Effector memory CD4-positive, alpha-beta T cell (primary cell): ENCODE measurements at regions not wholly inside any gene's neighbourhood (a gene's known extent, or its start where the extent isn't known, plus 50 kb on each side); places are given as distances from the start of the nearest gene placed in this dataset.
"Not testable (repeated sequence)": the region's sequence is repeated elsewhere in the genome, so short reads cannot be mapped to it uniquely, and the experiment has no call there.

ENCODE experiments used
- DNase-seq, 3 donors: peaks; one replicate each; pipeline ENCODE4 v3.0.0-alpha.2; 2020
- H3K27ac ChIP-seq: 2 replicates; pipeline ENCODE4 v1.7.0; 2013; ENCODE audit warnings: mild to moderate bottlenecking, low read length, moderate library complexity; ENCODE audit not compliant: insufficient read depth, poor library complexity, severe bottlenecking
- H3K27me3 ChIP-seq: replicated peaks from 2 replicates; pipeline ENCODE4 v1.7.0; 2013; ENCODE audit warnings: mild to moderate bottlenecking, low read length; ENCODE audit not compliant: insufficient read depth, control insufficient read depth, poor library complexity, severe bottlenecking
- H3K36me3 ChIP-seq: 2 replicates; pipeline ENCODE4 v1.7.0; 2013; ENCODE audit warnings: mild to moderate bottlenecking, low read length, moderate library complexity; ENCODE audit not compliant: control insufficient read depth, insufficient read depth
- H3K4me1 ChIP-seq: 2 replicates; pipeline ENCODE4 v1.7.0; 2013; ENCODE audit warnings: low read length, mild to moderate bottlenecking; ENCODE audit not compliant: control insufficient read depth, insufficient read depth, poor library complexity, severe bottlenecking
- H3K4me3 ChIP-seq: 2 replicates; pipeline ENCODE4 v1.7.0; 2013; ENCODE audit warnings: low read length, low read depth, mild to moderate bottlenecking; ENCODE audit not compliant: insufficient read depth, poor library complexity, severe bottlenecking
- H3K9me3 ChIP-seq: 2 replicates; pipeline ENCODE4 v1.7.0; 2013; ENCODE audit warnings: mild to moderate bottlenecking, low read length, moderate library complexity; ENCODE audit not compliant: control insufficient read depth

DNA sequence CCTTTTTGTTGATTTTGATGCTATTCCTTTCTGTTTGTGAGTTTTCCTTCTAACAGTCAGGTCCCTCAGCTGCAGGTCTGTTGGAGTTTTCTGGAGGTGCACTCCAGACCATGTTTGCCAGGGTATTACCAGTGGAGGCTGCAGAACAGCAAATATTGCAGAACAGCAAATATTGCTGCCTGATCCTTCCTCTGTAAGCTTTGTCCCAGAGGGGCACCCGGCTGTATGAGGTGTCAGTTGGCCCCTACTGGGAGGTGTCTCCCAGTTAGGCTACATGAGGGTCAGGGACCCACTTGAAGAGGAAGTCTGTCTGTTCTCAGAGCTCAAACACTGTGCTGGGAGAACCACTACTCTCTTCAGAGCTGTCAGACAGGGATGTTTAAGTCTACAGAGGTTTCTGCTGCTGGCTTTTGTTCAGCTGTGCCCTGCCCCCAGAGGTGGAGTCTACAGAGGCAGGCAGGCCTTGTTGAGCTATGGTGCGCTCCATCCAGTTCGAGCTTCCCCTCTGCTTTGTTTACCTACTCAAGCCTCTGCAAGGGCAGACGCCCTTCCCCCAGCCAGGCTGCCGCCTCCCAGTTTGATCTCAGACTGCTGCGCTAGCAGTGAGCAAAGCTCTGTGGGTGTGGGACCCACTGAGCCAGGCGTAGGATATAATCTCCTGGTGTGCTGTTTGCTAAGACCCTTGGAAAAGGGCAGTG, 70.3 kb upstream of the CECR2 start:
- H3K36me3 ChIP-seq, H3K4me3 ChIP-seq, H3K4me1 ChIP-seq, H3K9me3 ChIP-seq, DNase-seq, H3K27me3 ChIP-seq, H3K27ac ChIP-seq: not testable (repeated sequence)

DNA sequence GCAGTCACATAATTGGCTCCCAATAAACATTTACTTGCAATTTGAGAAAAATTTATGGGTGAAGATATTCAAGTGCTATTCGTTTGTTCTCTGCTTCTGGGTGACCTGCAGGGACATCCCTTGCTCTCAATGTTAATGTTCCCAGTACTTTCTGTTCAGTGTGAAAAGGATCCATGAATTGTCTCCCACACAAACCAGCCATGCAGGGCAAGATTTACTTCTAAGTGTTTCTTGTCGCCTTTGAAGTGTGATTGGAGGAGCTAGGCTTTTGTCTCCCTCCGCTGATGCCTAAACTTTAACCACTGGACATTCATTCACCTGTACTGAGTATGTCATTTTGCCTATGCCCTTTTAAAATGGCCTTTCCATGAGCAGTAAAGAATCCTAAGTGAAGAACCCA, 66.4 kb upstream of the ADA2 start:
- Histone ChIP-seq H3K27me3 (no peaks in the 10 kb centered on the region), H3K9me3 (no peaks in the 10 kb centered on the region), H3K27ac (no peak overlapping the region), H3K4me1 (peaks cover 5% of the 10 kb centered on the region), H3K36me3 (no peaks in the 10 kb centered on the region), H3K4me3 (no peak overlapping the region)
- no peak for DNase-seq

DNA sequence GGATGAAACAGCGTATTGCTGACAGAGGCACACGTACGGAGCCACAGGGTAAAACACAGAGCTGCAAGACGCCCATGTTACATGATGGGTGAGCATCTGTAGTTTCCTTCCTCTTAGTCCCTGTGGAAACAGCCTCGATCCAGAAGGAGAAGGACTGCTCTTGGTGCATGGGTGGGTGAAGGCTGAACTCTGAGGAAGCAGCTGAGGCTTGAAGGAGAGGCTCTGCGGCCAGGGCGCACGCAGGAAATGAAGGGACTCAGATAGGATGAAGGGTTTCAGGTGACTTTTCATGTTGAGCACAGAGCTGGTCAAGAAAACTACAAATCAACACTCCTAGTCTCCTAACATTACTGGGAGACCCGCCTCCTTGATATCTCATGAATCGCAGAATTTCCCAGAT, 65.7 kb upstream of the ADA2 start:
- no peak for DNase-seq
- Histone ChIP-seq H3K4me1 (peaks cover 9% of the 10 kb centered on the region), H3K27me3 (no peaks in the 10 kb centered on the region)

DNA sequence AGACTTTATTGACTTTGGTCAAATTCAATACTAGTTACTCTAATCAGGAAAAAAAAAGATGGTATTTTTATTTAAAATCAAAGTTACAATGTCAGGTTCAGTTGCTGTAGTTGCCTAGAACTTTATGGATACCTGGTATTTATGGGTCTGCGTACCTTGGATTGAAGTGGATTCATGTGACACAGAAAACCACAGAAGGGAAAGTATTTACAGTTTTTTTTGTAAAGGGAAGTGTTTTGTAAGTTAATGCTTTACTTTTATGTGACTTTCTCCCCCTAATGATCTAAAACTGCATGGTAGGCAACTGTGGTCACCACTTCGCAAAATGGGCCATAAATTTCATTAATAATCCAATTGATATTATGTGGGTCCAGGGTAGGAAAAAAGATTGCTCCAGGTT, 65.2 kb upstream of the ADA2 start:
- Histone ChIP-seq H3K27me3 (no peaks in the 10 kb centered on the region), H3K4me1 (peaks cover 9% of the 10 kb centered on the region), H3K27ac (no peak overlapping the region), H3K4me3 (no peak overlapping the region), H3K9me3 (no peaks in the 10 kb centered on the region), H3K36me3 (no peaks in the 10 kb centered on the region)
- no peak for DNase-seq

More for the DNA sequence above, 65.7 kb upstream of the ADA2 start:
- no peaks in the 10 kb centered on the region for H3K36me3 ChIP-seq
- H3K27ac ChIP-seq: no peak overlapping the region
- no peaks in the 10 kb centered on the region for H3K9me3 ChIP-seq
- H3K4me3 ChIP-seq: no peak overlapping the region

DNA sequence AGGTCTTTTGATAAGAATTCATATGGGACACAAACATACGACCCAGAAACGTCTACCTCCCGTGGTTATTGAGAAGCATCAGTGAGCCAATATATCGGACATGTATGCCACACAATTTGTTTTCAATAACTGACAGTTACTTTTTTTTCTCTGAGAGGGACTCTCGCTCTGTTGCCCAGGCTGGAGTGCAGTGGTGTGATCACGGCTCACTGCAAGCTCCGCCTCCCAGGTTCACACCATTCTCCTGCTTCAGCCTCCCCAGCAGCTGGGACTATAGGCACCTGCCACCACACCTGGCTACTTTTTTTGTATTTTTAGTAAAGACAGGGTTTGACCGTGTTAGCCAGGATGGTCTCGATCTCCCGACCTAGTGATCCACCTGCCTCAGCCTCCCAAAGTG, 64.6 kb upstream of the ADA2 start:
- not testable (repeated sequence) for H3K27ac ChIP-seq, H3K4me1 ChIP-seq

DNA sequence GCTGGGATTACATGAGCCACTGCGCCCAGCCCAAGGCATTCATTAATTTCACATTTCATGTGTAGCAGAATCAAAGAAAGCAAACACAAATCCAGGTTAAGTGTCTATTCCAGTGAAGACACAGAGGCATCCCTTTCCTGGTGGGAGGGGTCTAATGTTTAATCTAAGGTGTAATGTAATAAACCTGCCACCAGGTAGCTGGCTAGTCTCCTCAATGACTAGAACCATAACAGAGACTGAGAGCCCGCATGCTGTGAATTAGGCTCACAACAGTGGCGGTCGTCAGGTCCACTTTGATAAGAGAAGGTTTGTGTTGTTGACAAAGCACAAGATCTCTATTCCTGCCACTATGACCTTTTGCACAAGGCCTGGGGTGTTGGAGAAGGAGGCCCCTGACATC, 64.2 kb upstream of the ADA2 start:
- H3K36me3 ChIP-seq: no peaks in the 10 kb centered on the region
- no peak overlapping the region for H3K4me3 ChIP-seq
- no peak overlapping the region for H3K27ac ChIP-seq
- DNase-seq: no peak
- peaks cover 9% of the 10 kb centered on the region for H3K4me1 ChIP-seq
- H3K27me3 ChIP-seq: no peaks in the 10 kb centered on the region
- no peaks in the 10 kb centered on the region for H3K9me3 ChIP-seq

More for the DNA sequence above, 64.6 kb upstream of the ADA2 start:
- H3K9me3 ChIP-seq, H3K27me3 ChIP-seq, H3K36me3 ChIP-seq, H3K4me3 ChIP-seq, DNase-seq: not testable (repeated sequence)

DNA sequence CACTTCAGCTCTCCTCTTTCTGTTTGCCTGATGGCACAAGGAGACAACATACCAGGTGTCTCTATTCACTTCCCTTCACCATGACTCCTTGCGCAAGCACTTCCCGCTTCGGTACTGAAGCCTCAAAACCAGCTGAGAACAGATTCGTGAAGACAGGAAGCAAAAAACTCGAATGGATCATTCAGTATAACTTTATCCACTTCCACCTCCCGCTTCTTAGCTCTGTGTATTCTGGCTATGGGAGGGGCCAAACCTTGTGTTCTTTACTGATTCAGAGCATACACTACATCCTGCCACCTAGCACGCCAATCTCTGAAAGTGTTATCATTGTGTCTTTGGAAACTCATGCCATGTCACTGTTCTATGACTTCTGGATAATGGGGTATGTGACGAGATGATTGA, 62.2 kb upstream of the ADA2 start:
- Histone ChIP-seq H3K27ac (no peak overlapping the region), H3K9me3 (no peaks in the 10 kb centered on the region), H3K4me1 (peaks cover 9% of the 10 kb centered on the region), H3K27me3 (no peaks in the 10 kb centered on the region), H3K36me3 (no peaks in the 10 kb centered on the region), H3K4me3 (no peak overlapping the region)
- DNase-seq: no peak

DNA sequence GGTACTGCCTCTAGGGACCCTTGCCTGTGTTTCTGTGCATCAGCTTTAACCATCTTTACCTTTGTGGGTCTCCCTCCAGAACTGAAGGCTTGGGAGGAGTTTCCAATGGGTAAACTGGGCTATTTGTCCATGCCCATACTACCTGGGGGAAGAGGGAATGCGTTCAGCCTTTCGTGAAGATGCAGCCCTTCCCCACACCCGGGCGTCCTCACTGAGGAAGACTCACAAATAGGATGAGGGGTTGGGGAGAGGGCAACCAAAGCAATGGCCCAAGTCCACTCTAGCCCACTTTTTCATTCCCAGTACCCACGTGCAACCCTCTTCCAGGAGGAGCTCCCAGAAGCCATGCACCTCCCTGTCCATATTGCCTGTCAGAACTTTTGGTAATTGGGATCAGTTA, 61.8 kb upstream of the ADA2 start:
- no peak overlapping the region for H3K27ac ChIP-seq
- H3K9me3 ChIP-seq: no peaks in the 10 kb centered on the region
- H3K4me3 ChIP-seq: no peak overlapping the region
- no peak for DNase-seq
- H3K4me1 ChIP-seq: peaks cover 9% of the 10 kb centered on the region
- no peaks in the 10 kb centered on the region for H3K36me3 ChIP-seq
- H3K27me3 ChIP-seq: no peaks in the 10 kb centered on the region

DNA sequence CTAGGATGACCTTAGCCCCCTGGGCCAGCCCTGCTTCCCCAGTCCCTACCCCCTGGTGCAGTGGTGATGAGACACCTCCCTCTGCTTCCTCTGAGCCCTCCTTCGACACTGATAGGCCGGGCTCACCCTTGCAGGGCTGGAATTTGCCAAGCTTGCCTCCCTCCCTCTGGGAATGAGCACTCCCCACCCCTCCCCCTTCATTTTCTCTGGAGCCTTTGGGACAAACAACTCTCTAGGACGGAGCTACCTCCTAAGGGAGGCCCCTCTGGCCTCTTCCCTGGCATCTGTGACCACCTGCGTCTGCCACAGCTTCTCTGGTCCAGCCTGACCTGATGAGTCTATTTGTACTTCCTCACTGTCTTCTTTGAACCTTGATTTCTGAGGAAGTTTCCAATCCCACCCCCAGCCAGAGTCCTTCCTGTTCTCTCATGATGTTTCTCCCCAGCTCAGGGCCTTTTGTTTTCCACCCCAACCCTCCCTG, 53.3 kb upstream of the ADA2 start:
- H3K27ac ChIP-seq: no peak overlapping the region
- H3K9me3 ChIP-seq: no peaks in the 10 kb centered on the region
- H3K36me3 ChIP-seq: no peaks in the 10 kb centered on the region
- no peaks in the 10 kb centered on the region for H3K27me3 ChIP-seq
- H3K4me1 ChIP-seq: no peaks in the 10 kb centered on the region
- no peak for DNase-seq
- no peak overlapping the region for H3K4me3 ChIP-seq

DNA sequence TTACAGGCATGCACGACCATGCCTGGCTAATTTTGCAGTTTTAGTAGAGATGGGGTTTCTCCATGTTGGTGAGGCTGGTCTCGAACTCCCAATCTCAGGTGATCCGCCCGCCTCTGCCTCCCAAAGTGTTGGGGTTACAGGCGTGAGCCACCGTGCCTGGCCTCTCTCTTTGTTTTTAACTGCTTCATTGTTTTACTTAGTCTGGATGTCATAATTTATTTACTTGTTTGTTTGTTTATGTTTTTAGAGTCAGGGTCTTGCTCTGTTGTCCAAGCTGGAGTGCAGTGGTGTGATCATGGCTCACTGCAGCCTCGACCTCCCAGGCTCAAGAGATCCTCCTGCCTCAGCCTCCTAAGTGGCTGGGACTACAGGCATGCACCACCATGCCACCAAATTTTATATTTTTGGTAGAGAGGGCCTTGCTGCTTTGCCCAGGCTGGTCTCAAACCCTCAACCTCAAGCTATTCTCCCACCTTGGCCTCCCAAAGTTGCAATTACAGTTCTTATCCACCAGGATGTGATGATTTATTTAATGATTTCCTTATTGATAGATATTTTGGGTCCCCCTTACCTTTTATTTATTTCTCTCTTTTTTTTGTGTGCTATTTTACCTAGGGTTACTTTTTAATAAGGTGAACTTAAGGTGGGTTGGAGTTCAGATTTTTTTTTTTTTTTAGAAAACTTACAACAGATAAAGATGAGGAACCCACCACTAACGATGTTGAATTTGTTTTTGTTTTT, 52.6 kb upstream of the ADA2 start:
- no peak overlapping the region for H3K4me3 ChIP-seq
- DNase-seq: no peak

More for the DNA sequence above, 52.6 kb upstream of the ADA2 start:
- Histone ChIP-seq H3K36me3 (no peaks in the 10 kb centered on the region), H3K4me1 (no peaks in the 10 kb centered on the region), H3K27ac (no peak overlapping the region), H3K9me3 (no peaks in the 10 kb centered on the region), H3K27me3 (no peaks in the 10 kb centered on the region)
